ENCODE measurements at regions not wholly inside any gene's neighbourhood (a gene's known extent, or its start where the extent isn't known, plus 50 kb on each side); places are given as distances from the start of the nearest gene placed in this dataset.

DNA sequence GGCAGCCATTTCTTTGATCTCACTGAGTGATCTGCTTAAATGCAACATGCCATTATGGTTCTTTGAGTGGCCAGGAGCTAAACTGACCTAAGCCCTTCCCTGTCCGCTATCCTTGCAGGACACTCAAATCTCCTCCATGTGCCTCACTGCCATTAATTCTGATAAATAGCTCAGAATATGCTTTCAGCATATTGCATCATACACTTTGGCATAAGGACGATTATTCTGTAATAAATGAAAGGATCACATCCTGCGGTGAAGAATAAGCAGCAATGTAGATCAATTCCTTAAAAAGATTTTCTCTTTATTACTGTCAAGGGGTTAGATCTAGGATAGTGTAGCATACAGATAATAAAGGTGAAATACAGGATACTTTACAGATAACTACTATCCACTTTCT is 231.8 kb upstream of the CTBP2 start:
- DNase-seq: no peak

DNA sequence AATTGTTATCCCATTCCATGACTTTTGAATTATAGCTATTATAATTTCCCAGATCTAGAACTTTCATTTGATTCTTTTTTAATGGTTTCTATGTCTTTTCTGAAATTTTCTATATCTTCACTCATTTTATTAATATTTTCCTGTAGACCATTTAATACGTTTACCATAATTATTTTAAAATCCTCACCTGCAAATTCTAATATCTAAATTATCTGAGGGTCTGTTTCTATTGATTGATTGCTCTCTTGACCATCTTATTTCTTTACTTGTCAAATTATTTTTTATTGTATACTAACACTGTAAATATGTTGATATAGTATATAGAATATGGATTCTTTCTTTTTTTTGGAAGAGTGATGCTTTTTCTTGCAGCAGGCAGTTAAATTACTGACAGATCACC is 229.3 kb upstream of the CTBP2 start:
- DNase-seq: no peak

DNA sequence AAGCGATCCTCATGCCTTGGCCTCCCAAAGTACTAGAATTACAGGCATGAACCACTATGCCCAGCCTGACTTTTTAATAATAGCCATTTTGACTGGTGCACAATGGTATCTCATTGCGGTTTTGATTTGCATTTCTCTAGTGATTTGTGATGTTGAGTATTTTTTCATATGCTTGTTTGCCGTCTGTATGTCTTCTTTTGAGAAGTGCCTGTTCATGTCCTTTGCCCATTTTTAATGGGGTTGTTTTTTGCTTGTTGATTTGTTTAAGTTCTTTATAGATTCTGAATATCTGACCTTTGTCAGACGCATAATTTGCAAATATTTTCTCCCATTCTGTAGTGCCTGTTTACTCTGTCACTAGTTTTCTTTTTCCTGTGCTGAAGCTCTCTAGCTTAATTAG is 219.2 kb upstream of the CTBP2 start:
- DNase-seq: no peak

DNA sequence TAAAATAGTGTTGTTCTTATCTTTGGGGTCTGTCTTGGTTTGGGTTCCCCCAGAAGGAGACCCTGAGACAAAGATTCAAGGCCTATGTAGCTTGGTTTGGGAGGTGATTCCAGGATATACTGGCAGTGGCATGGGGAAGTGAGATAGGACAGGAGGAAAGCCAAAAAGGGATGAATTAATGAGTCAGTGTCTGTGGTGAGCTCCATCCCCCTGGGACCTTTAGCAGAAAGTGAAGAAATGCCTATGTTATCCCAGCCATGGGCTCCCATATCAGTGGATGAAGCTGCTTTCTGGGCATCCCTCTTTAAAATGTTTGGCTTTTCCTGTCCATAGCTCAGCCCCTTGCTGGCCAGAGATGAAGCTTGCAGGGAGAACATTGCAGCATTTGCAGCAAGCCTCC is 217.0 kb upstream of the CTBP2 start:
- DNase-seq: no peak

DNA sequence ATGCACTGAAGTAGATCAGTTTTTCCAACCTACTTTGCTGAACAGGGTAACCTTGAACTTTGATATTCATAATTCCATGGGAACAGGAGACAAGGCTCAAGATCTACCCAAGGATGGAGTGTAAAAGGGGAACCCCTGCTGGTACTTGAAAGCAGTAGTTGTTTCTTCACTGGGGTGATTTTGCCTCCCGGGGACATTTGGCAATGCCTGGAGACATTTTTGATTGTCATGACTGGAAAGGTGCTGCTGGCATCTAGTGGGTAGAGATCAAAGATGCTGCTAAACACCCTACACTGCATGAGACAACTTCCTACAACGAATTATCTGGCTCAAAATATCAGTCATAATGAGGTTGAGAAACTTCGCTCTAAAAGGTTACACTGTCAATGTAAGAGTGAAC is 214.8 kb upstream of the CTBP2 start:
- no peak for DNase-seq

DNA sequence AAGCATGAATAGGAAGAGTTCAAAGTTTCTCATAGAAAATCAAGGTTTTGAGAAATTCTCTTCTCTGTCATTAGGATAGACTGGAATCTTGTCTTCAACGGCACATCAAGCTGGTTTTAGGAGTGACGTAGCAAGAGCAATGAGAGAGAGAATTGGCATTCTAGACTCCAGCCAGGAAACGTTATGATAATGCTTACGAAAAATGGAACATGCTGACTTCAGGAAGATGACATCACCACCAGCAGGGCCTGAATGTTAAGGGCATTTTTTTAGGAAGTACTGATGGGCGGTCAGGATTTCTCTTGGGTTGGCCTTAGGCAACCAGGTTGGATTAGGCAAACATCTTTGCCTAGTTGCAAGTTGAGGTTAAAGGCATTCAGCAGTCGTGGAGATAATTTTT is 213.2 kb upstream of the CTBP2 start:
- DNase-seq: no peak

DNA sequence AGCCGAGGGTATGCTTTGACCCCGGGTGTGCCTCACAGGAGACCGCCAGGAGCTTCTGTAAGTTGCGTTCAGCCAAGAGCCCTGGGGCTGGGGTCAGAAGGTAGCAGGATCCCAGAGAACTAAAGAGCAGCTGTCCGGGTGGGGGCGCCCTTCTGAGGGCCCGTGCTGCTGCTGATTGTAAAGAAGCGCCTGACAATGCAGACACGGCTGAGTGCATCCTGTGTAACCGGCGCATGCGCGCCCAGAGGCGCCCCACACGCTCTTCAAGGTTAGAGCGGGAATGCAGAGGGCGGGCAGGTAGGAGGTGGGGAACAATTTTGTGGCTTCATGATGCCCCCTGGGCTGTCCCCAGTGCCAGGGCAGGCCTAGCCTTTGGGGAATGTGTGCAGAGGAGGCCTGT is 210.2 kb upstream of the CTBP2 start:
- DNase-seq: no peak

DNA sequence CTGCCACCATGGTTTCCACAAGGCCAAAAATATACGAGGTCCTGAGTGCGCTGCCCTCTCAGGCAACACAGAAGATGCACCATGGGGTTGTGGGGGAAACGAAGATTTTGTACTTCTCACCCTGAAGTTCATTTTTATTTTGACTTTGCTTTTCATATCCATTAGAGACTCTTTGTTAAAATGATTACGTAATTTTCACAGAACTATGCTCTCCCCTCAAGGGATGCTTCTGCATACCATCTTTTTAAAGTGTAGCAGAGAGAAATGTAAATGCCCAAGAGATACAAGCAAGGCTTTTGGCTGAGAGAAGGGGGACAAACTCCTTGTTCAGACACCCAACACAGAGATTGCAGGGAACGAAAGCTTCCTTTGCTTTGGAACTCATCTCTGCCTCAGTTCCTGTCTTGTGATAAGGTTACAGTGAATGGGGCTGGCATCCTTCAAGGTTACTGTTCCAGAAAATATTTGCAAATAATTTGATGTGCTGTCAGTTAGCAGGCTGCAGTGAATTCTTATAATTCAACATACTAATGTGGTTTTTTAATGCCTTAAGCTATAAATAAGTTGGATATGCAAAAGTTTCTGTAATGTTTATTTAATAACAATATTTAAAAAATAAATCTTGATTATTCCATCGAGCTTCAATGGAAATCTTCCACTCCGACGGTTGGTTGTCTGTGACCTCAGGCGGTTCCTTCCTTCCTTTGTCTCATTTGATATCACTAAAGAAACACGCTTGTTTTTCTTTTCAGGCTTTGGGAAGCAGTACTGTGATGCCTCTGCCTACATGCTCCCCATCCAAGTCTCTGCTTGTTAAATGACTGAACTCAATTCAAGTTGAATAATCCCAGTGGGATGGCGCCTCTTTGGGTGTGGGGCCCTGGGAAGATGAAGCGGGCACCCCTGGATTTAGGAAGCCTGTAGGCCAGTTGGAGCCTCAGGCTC is 209.3 kb upstream of the CTBP2 start:
- no peak for DNase-seq

DNA sequence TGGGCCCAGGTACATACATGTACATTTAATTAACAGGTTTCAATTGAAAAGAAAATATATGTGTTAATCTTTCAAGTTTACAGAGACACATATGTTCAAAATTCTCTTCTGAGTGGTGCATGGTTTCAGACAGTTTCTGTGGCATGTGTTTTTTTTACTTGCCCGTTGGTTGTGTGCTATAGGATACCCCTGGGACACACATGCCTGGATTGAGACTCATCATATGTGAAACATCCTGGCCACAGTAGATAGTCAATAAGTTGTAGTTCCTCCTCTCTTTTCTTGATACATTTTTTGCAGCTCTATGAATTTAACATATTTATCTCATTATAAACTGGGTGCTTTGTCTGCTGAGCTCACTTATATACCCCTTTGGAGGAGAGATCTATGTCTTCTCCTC is 207.8 kb upstream of the CTBP2 start:
- DNase-seq: no peak

DNA sequence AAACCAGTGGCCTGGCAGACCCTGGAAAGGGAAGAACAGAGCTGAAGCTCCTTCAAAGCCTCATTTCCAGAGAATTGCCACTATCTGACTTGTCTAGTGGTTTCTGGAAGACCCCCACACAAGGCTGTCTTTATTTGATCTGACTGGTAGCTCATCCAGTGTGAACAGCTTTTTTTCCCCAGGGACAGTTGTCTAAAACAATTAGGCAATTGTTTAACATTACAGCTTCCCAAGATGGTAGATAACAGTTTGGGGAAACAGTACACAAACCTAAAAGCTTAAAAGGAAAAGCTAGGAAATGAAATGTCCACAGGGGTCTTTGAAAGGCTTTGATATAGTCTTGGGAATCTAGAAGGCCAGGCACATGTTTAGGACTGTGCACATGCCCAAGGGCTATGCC is 203.4 kb upstream of the CTBP2 start:
- no peak for DNase-seq

DNA sequence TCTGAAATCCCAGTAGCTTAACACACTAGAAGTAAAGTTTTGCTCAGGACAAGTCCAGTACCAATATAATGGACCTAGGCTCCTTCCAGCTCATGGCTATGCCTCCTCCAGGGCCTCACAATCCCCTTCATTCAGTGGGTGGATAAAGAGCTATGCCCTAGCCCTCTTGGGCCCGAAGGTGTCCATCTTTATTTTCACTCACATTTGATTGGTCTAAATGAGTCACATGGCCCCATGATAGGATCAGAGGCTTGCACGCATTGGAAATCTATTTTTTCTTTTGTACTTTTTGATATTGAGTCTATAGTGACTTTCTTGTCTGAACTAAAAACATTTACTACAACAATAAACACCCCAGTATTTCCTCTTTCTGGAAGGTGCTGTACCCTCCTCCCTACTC is 202.6 kb upstream of the CTBP2 start:
- no peak for DNase-seq

DNA sequence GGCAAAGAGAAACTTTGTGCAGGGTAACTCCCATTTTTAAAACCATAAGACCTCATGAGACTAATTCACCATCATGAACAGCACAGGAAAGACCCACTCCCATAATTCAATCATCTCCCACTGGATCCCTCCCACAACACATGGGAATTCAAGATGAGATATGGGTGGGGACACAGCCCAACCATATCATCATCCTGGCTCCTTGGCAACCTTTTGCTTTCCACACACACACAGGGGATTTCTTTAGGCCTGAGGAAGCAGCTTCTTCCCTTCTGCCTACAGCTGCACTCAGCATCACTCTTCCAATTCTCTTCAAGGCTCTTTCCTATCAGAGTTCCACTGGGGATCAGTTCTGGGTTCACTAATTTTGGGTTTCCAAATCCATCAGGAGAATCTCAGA is 199.0 kb upstream of the CTBP2 start:
- DNase-seq: no peak

DNA sequence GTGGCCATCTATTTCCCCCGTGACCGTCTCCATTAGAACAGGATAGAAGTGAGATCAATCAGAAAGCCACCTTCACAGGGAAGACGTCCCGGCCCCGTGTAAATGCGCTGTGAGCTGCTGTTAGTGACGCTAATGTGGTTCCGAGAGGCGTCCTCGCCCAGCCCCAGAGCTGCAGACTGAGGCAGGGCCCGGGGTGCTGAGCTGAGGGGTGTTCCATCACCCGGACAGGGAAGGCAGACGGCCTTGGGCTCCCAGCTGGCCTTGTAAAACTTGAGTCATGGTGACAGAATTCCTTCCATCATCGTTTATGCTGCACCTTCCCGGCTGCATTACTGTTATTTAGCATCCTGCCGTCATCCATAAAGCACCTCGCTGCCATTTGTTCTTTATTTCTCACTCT is 195.3 kb upstream of the CTBP2 start:
- no peak for DNase-seq

DNA sequence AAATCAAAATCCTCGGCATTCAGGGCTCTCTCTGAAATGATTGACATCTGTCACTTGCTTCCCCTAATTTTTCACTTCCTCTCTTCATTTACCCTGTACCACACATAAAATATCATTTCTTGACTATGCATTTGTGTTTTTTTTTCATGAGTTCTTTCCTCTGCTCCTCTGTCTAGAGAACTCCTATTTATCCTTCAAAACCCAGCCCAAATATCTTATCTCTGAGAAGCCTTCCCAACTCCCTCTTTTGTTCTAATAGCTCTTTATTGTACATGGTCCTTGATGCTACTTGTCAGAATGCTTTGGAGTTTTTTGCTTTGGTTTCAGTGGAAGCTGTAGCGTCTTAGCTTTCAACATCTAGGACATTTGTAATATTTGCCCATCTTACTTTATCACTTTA is 190.2 kb upstream of the CTBP2 start:
- no peak for DNase-seq

DNA sequence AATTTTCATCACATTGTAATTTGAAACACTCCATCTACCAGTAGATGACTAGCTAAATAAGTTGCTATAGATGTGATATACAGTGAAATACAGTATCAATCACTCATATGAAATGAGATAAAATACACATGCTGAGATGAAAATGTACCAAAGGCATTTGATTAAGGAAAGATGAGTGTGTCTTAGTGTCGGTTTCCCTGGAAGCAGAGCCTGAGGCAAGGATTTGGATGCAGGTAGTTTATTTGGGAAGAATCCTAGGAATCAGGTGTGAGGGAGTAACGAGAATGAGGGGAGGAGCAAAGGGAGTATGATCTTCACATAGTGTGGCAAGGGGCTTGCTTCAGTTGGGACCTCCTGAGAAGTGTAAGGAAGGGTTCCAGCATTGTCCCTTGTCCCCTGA is 188.2 kb upstream of the CTBP2 start:
- no peak for DNase-seq

DNA sequence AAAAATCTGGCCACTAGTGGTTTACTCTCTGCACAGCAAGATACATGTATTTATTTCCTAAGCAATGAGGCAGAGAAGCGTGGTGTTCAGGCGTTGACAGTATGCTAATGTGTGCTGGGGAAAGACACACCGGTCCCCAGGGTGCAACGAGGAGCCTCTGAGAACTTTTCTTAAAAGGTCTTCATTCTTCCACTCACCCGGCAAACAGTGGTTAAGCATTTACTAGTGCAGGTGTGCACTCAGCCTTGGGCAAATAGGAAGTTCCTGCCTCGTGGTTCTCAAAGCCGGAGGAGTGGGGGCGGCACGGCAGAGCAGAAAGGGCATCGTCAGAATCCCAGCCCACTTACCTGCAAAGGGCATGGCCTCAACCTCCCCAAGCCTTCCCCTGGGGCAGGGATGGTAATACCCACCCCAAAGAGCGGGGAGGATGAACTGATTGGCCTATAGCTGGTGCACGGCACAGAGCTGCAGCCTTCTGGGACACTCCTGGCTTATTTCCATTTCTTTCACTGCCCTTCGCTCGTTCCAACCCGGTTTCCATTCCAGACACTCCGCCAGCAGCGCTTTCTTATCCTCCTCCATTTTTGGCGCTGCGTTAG is 184.3 kb upstream of the CTBP2 start:
- DNase-seq: no peak

DNA sequence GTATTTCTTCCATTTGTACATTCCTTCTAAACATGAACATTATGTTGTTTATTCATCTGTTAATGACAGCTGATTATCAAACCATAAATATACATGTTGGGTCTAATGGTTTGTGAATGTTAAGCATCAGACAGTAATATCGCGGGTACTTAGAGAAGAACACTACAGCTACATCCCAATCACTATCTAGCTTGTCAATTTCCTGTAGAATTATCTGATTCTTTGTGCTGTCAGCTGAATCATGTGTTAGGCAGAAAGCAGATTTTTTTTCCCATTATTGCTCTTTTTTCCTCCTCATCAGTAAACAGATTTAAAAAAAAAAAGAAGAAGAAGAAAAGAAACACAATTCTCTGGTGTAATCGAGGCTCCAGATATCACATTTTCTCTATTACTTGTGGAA is 183.6 kb upstream of the CTBP2 start:
- DNase-seq: no peak

DNA sequence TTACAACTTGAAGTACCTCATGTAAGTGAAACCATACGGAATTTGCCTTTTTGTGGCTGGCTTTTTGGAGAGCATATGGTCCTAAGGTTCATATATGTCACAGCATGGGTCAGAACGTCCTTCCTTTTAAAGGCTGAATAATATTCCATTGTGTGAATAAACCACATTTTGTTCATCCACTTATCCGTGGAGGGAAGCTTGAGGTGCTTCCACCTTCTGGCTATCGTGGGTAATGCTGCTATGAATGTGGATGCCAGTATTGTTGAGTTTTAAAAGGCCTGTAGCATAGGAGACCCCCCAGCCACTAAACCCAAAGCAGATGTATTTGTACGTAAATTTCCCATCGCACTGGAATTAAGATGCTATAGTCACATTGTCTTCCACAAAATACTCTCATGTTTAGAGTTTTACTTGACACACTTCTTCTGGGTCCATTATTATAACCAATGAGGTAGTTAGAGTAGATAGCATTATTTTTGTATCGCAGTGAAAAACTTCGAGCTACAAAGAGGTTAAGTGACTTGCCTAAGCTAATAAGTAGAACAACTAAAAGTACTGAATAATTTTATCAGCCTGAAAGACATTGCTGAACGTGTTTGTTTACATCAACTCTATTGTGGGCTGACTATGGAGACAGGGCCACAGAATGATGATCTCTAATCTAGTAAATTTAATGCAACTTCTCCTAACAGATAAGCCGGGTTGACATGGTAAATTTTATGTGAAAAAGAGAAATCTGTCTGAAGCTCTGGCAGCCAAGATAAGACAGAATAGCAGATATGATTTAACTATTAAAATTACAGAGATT is 183.0 kb upstream of the CTBP2 start:
- DNase-seq: no peak

DNA sequence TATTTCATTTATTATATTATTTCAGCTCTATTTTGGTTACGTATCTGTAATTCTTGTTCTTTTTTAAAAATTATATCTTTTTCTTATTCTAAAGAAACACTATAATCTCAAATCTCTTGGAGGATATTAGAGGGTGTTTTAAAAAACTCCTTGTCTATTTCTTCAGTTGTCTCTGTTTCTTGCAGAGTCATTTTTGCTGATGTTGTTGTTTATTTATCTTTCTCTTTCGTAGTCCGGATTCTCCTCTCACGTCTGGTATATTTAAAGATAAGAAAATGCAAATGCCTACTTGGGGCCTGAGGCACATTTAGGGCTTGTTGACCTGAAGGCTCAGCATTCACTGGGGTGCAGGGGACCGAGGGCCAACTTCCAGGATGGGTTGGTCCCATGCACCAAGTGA is 181.2 kb upstream of the CTBP2 start:
- DNase-seq: no peak

DNA sequence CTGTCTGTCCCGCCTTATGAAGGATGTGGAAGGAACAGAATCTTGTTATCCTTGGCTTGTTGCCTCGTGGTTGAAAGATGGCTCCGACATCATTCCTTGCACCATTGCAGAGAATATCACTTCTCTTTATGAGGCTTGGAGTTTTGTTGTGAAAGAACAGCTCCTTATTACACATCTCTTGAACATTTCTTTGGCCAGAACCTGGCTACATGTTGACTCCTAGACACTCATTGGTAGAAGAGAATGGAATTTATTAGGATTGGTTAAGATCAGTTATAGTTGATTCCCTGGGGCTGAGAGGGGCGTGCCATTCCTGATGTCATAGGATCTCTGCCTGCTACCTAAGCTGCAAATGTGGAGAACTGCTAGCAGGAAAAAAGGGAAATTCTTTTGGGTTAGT is 180.5 kb upstream of the CTBP2 start:
- no peak for DNase-seq

DNA sequence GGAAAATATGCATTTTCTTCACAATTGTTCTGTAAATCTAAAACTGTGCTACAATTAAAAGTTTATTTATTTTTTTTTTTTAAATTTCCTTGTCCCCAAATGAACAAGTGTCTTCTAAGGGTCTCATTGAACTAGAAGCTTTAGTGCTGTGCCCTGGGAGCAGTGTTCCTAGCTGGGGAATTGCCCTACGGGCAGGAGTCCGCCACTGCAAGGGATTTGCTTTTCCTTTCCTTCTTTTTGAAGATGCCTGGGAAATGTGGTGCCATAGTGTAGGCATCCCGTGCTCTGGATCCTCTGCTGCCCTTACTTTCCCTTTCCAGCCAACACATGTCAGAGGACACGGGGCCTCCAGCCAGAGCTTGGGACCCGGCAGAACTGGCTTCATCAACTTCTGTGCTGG is 177.1 kb upstream of the CTBP2 start:
- no peak for DNase-seq

DNA sequence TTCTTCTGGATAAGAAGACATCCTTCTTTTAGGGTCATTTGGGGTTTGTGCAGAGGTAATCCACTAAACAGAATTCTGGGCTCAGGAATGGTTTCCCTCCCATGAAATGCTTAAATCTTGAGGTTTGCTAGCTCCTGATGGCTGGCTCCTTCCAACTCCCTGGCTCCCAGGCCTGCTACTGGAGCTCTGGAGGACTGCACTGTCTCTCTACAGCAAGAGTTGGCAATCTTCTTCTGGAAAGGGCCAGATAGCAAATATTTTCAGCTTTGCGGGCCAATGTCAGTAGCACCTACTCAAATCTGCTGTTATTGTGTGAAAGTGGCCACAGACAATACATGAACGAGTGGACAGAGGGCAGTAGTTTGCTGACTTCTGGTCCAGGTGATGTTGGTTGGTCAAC is 174.2 kb upstream of the CTBP2 start:
- DNase-seq: no peak

DNA sequence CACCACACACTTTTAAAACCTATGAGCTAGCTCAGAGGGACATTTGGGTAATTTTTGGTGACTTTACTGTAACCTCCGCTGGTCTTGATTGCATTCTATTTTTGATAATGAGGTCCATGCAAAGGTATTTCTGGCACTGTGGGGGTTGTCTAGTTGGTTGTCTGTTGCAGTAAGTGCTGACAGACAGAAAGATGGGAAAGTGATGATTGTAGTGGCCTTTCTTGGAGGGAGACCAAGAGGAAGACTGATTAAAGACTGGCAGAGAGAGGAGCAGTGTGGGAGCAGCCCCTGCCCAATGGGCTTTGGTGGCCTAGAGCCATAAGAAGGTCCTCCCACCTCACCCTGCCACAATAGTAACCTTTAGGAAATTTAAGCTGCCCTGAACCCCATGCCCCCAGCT is 173.4 kb upstream of the CTBP2 start:
- no peak for DNase-seq

DNA sequence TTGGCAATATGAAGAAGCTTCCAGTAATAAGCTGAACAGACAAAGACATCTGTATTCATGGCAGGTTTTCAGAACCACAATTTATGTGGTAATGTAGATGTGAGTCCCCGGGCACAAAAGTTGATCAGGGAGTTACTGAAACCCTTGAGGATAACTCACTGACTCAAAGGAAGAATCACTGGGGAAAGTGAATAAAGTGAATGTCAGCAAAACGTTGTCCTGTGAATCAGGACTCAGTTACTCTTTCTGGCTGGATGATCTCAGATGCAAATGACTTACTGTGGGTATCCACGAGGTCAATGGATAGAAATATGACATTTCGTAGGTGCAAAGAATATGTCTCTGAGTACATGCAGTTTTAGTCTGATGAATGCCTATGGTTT is 172.8 kb upstream of the CTBP2 start:
- DNase-seq: no peak

All from NCI-H2081 treated with DMSO at 0.1 percent for 48 hours (cell line).